ENCODE measurements at regions not wholly inside any gene's neighbourhood (a gene's known extent, or its start where the extent isn't known, plus 50 kb on each side); places are given as distances from the start of the nearest gene placed in this dataset.

DNA sequence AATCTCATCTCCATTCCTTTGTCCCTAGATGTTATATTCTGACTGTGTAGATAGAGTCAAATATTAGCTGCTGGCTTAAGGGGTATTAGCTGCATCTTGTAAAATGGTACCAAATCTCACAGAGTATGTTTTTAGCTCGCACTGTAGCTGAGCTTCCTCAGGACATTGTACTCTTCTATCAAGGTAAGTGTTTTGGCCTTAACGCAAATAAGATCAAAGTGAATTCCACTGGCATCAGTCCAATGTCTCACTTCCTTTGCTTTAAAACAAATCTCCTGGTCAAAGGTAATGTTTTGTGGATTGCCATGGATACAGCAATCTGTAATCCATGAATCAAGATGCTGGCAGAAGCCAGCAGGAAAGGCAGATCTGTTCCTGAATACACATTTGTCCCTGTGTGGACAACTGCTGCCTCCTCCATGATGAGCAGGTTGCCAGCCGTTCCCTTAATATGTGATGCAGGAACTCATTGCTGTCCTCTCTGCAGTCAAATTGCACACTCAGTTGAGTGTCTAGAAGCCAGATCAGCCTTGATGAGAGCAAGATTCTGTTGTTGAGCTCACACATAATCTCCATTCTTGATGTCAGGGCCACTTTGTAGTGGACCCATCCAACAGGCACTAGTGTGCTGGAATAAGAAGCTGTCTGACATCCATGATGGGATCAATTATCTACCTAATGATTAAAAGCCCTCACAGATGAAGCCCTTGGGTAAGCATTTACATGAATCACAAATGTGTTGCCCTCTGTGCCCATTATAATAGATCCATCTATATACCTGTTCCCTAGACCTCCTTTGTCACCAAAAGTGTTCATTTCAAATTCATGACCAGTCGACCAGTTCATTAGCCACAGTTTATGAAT lies 96.6 kb upstream of the AGTR1 start:
- H3K9me3 ChIP-seq, result no peaks in the 10 kb centered on the region
- H3K27me3 ChIP-seq, result no peaks in the 10 kb centered on the region
- intact Hi-C loops (cut with DNase I), result no loop called here
- DNase-seq, result peak; percentile 31 to 57 (median 54)
- peak; percentile 73 to 88 (median 76) for ATAC-seq
- peak overlapping the region; percentile 75 to 92 (median 83) for H3K27ac ChIP-seq
- H3K36me3 ChIP-seq, result no peaks in the 10 kb centered on the region
- TF ChIP-seq, protein P1, sequence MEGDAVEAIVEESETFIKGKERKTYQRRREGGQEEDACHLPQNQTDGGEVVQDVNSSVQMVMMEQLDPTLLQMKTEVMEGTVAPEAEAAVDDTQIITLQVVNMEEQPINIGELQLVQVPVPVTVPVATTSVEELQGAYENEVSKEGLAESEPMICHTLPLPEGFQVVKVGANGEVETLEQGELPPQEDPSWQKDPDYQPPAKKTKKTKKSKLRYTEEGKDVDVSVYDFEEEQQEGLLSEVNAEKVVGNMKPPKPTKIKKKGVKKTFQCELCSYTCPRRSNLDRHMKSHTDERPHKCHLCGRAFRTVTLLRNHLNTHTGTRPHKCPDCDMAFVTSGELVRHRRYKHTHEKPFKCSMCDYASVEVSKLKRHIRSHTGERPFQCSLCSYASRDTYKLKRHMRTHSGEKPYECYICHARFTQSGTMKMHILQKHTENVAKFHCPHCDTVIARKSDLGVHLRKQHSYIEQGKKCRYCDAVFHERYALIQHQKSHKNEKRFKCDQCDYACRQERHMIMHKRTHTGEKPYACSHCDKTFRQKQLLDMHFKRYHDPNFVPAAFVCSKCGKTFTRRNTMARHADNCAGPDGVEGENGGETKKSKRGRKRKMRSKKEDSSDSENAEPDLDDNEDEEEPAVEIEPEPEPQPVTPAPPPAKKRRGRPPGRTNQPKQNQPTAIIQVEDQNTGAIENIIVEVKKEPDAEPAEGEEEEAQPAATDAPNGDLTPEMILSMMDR (IDR thresholded peaks at IDR 0.05), result no peak
- no peak for TF ChIP-seq POLR2A (IDR thresholded peaks at IDR 0.05)
- H3K4me1 ChIP-seq, result peaks cover 0 to 47% (median 15%) of the 10 kb centered on the region in 4 donors
- H3K4me3 ChIP-seq, result no peak overlapping the region
- WGBS (ENCODE audit: insufficient coverage, low coverage, low lambda C conversion rate, missing lambda C conversion rate), result 29% methylated on average over 4 of the region's 4 CpGs

DNA sequence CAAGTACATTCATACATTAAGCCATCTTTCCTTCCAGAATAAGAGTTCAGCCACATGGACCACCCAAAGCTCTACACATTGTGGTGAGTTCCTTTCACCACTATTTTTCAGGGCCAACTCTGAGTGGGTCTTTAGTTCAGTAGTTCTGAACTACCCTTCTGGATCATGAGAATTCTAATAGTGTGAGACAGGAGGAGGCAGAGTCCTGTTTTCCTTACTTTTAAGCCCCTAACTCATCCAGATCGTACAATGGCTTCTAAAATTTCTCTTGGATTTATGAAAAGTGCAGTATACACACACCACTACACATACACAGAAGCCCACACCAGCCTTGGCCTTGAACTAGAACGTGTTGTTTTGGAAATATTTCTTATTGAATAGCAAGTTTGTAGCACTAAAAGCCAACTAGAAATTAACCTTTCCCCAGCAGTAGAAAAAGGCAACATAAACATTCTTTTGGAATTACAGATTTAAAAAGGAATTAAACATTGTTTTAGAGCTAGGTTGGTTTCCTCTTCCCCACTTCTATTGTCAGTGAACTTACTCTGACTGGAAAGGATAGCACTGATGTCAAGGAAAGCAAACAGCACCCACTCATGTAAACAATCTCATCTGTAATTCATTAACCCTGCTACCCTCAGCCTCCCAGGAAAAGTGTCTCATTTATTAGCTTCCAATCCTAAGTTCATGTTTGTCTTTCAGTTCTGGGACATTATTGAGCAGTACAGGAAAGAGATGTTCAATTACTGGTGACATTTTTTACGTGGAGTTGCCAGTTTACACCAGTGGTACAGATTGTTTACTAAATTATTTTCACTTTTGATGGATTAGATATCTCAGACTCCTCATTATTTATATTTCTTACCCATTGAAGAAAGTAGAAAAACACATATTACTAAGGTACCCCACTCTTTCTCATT lies 95.7 kb upstream of the AGTR1 start:
- DNase-seq (peak in 1 of 3 donors; percentile 48), ATAC-seq (peak; percentile 81 to 91 (median 86))
- no peak overlapping the region for H3K4me3 ChIP-seq
- WGBS (ENCODE audit: insufficient coverage, low coverage, low lambda C conversion rate, missing lambda C conversion rate), result 30% methylated on average over 3 of the region's 3 CpGs
- peaks cover 0 to 47% (median 15%) of the 10 kb centered on the region in 4 donors for H3K4me1 ChIP-seq
- H3K36me3 ChIP-seq, result no peaks in the 10 kb centered on the region
- intact Hi-C loops (cut with DNase I), result no loop called here
- H3K9me3 ChIP-seq, result no peaks in the 10 kb centered on the region
- H3K27me3 ChIP-seq, result no peaks in the 10 kb centered on the region
- TF ChIP-seq, protein P1 (IDR thresholded peaks at IDR 0.05), result no peak
- TF ChIP-seq POLR2A (IDR thresholded peaks at IDR 0.05), result peak; percentile 69
- H3K27ac ChIP-seq, result peak overlapping the region; percentile 75 to 92 (median 83)

DNA sequence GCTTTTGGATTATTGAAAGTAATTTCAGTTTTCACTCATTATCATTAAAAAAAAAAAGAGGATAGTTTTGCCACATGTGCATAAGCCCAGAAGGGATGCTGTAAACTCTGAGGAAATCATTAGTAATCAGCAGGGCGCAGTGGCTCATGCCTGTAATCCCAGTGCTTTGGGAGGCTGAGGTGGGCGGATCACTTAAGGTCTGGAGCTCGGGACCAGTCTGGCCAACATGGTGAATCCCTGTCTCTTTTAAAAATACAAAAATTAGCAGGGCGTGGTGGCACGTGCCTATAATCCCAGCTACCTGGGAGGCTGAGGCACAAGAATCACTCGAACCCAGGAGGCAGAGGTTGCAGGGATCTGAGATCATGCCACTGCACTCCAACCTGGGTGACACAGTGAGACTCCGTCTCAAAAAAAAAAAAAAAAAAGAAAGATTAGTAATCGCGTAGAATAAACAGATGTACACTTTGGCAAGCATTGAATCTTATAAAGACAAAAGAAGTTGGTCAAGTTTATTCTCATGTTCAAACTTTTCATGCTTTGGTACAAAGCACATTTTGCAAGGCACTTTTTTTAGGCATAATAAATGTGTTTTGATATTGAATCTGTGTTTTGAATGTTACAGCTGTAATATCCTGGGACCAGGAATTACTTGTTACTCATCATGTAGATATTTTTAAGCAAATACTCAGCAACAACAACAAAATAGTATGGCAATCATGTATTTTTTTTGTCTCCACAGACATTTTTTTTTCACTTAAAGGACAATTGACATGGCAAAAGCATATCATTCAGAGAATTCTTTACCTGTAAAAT lies 93.2 kb upstream of the AGTR1 start:
- no peaks in the 10 kb centered on the region for H3K9me3 ChIP-seq
- DNase-seq (no peak), ATAC-seq (no peak)
- H3K4me1 ChIP-seq, result peaks cover 0 to 47% (median 15%) of the 10 kb centered on the region in 4 donors
- no peak overlapping the region for H3K4me3 ChIP-seq
- no peaks in the 10 kb centered on the region for H3K36me3 ChIP-seq
- TF ChIP-seq, protein P1 (IDR thresholded peaks at IDR 0.05), result no peak
- no peak for TF ChIP-seq POLR2A (IDR thresholded peaks at IDR 0.05)
- intact Hi-C loops (cut with DNase I), result no loop called here
- no peaks in the 10 kb centered on the region for H3K27me3 ChIP-seq
- 64% methylated on average over 8 of the region's 9 CpGs for WGBS (ENCODE audit: insufficient coverage, low coverage, low lambda C conversion rate, missing lambda C conversion rate)
- H3K27ac ChIP-seq, result peak overlapping the region; percentile 41 to 92 (median 83)

DNA sequence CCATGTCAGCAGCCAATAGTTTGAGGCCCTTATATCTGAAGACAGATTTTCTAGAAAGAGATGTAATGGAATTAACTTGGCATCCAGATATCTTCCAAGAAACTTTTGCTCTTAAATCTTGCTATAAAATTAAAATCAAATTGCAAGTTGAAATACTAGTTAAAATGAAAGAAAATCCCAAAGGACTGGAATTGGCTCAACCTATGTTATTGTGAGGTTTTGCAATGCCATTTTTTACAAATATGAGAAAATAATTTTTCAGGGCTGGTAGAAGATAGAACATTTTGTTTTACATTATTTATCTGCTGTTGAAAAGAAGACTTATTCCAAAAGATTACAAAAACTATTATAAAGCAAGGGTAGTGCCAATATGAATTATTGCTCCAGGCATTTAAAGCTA lies 92.2 kb upstream of the AGTR1 start:
- H3K36me3 ChIP-seq, result no peaks in the 10 kb centered on the region
- no peak overlapping the region for H3K27ac ChIP-seq
- H3K4me1 ChIP-seq, result peaks cover 0 to 37% (median 13%) of the 10 kb centered on the region in 4 donors
- no peaks in the 10 kb centered on the region for H3K9me3 ChIP-seq
- no peak for DNase-seq
- ATAC-seq, result no peak
- TF ChIP-seq, protein P1 (IDR thresholded peaks at IDR 0.05), result no peak
- TF ChIP-seq POLR2A (IDR thresholded peaks at IDR 0.05), result no peak
- H3K27me3 ChIP-seq, result no peaks in the 10 kb centered on the region
- H3K4me3 ChIP-seq, result no peak overlapping the region
- intact Hi-C loops (cut with DNase I), result no loop called here
